RWPE2 (cell line): ENCODE measurements at regions not wholly inside any gene's neighbourhood (a gene's known extent, or its start where the extent isn't known, plus 50 kb on each side); places are given as distances from the start of the nearest gene placed in this dataset.

Experiments used
- ATAC-seq: fragments of 200-7000 bp; cut with Tn5 transposase; 3 replicates; pipeline ENCODE4 v1.9.1; 2021; ENCODE audit warnings: low read depth
- DNase-seq: peaks from one replicate; pipeline ENCODE4 v3.0.0-alpha.2; 2020; ENCODE audit warnings: low spot score
- H3K27ac ChIP-seq: fragments of 450-650 bp; 2 replicates; pipeline ENCODE4 v1.5.1; 2017; ENCODE audit warnings: mild to moderate bottlenecking; ENCODE audit not compliant: poor library complexity, severe bottlenecking
- H3K27me3 ChIP-seq: fragments of 250-450 bp; sonication (Bioruptor Pico); 2 replicates; pipeline ENCODE4 v1.5.1; 2021; ENCODE audit warnings: mild to moderate bottlenecking, moderate library complexity; ENCODE audit not compliant: insufficient read depth, poor library complexity, severe bottlenecking
- H3K36me3 ChIP-seq: fragments of 250-450 bp; sonication (Bioruptor Pico); 2 replicates; pipeline ENCODE4 v1.5.1; 2020; ENCODE audit warnings: low read depth, mild to moderate bottlenecking, moderate library complexity
- H3K4me1 ChIP-seq: fragments of 250-450 bp; sonication (Bioruptor Pico); 2 replicates; pipeline ENCODE4 v1.5.1; 2021; ENCODE audit warnings: mild to moderate bottlenecking, moderate library complexity; ENCODE audit not compliant: insufficient read depth, poor library complexity, severe bottlenecking
- H3K4me3 ChIP-seq: fragments of 250-450 bp; sonication (Bioruptor Pico); 2 replicates; pipeline ENCODE4 v1.5.1; 2021; ENCODE audit warnings: mild to moderate bottlenecking, moderate library complexity; ENCODE audit not compliant: severe bottlenecking
- H3K9me3 ChIP-seq: fragments of 250-450 bp; sonication (Bioruptor Pico); 2 replicates; pipeline ENCODE4 v1.5.1; 2021; ENCODE audit warnings: mild to moderate bottlenecking, moderate library complexity; ENCODE audit not compliant: severe bottlenecking
- CTCF ChIP-seq: fragments of 450-650 bp; IDR thresholded peaks from one replicate; pipeline ENCODE4 v1.5.1; 2017; ENCODE audit warnings: mild to moderate bottlenecking, moderate library complexity; ENCODE audit not compliant: poor library complexity, severe bottlenecking

- no peak overlapping the region for H3K4me3 ChIP-seq
- H3K4me1 ChIP-seq = no peaks in the 10 kb centered on the region
- DNase-seq (no peak), ATAC-seq (no peak)
- no peaks in the 10 kb centered on the region for H3K9me3 ChIP-seq
- H3K27ac ChIP-seq = no peak overlapping the region
- no peaks in the 10 kb centered on the region for H3K27me3 ChIP-seq
- TF ChIP-seq CTCF = no peak
- H3K36me3 ChIP-seq = no peaks in the 10 kb centered on the region
These were observed 68.2 kb upstream of the C1orf87 start for GRCh38 chr1:60141743-60142142.

- ATAC-seq (no peak), DNase-seq (no peak)
- H3K27ac ChIP-seq = no peak overlapping the region
- H3K4me3 ChIP-seq = no peak overlapping the region
- no peaks in the 10 kb centered on the region for H3K27me3 ChIP-seq
- no peaks in the 10 kb centered on the region for H3K36me3 ChIP-seq
- TF ChIP-seq CTCF = no peak
- H3K9me3 ChIP-seq = no peaks in the 10 kb centered on the region
- no peaks in the 10 kb centered on the region for H3K4me1 ChIP-seq
These were observed 67.7 kb upstream of the C1orf87 start for GRCh38 chr1:60141276-60141675.

GRCh38 chr1:60137406-60137805, 63.8 kb upstream of the C1orf87 start:
- DNase-seq = no peak
- no peaks in the 10 kb centered on the region for H3K4me1 ChIP-seq
- H3K4me3 ChIP-seq = no peak overlapping the region

GRCh38 chr1:60136395-60136794, 62.8 kb upstream of the C1orf87 start:
- DNase-seq (no peak), ATAC-seq (no peak)
- H3K4me3 ChIP-seq = no peak overlapping the region
- H3K36me3 ChIP-seq = no peaks in the 10 kb centered on the region
- H3K27ac ChIP-seq = no peak overlapping the region
- H3K4me1 ChIP-seq = no peaks in the 10 kb centered on the region
- TF ChIP-seq CTCF = no peak
- no peaks in the 10 kb centered on the region for H3K9me3 ChIP-seq
- H3K27me3 ChIP-seq = no peaks in the 10 kb centered on the region

More at GRCh38 chr1:60137406-60137805, 63.8 kb upstream of the C1orf87 start:
- Histone ChIP-seq H3K27ac (no peak overlapping the region), H3K36me3 (no peaks in the 10 kb centered on the region), H3K27me3 (no peaks in the 10 kb centered on the region), H3K9me3 (no peaks in the 10 kb centered on the region)
- ATAC-seq = no peak
- TF ChIP-seq CTCF = no peak

- Histone ChIP-seq H3K36me3 (no peaks in the 10 kb centered on the region), H3K4me3 (no peak overlapping the region), H3K27ac (no peak overlapping the region), H3K9me3 (no peaks in the 10 kb centered on the region), H3K4me1 (no peaks in the 10 kb centered on the region), H3K27me3 (no peaks in the 10 kb centered on the region)
- DNase-seq (no peak), ATAC-seq (no peak)
- no peak for TF ChIP-seq CTCF
These were observed 61.1 kb upstream of the C1orf87 start for GRCh38 chr1:60134716-60135115.
